Activated CD8-positive, alpha-beta memory T cell treated with anti-CD3 and anti-CD28 coated beads for 36 hours (primary cell): ENCODE measurements at regions not wholly inside any gene's neighbourhood (a gene's known extent, or its start where the extent isn't known, plus 50 kb on each side); places are given as distances from the start of the nearest gene placed in this dataset.
"Not testable (repeated sequence)": the region's sequence is repeated elsewhere in the genome, so short reads cannot be mapped to it uniquely, and the experiment has no call there.

Experiments
- CTCF ChIA-PET: fragments of 350-600 bp; sonication (Branson Sonifier 250); formaldehyde crosslinking; loops from one replicate; lab custom pipeline; 2021; ENCODE audit warnings: antibody characterized with exemption; lab: Charles Lee
- POLR2A ChIA-PET: fragments of 350-600 bp; sonication (Branson Sonifier 250); formaldehyde crosslinking; loops from one replicate; lab custom pipeline; 2021; ENCODE audit warnings: antibody characterized with exemption; lab: Charles Lee

DNA sequence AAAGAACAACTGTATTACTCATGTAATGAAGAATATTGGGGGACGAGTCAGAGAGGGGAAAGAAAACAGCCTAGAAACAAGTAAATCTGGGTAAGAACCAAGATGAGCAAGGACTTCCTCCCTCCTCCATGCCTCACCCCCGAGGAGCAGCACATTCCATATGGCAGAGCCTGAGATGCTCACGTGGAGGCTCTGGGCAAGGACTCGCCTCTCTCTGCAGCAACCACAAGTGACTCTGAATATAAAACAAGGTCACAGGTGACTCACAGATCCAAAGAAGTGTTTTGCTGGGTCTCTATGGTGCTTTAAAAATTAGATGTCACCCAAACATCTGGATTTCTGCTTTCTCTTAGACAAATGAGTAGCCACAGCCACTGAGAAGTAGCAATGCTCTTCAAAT, 453.0 kb upstream of the SULF2 start:
- POLR2A ChIA-PET = no interaction called here
- CTCF ChIA-PET = no interaction called here

DNA sequence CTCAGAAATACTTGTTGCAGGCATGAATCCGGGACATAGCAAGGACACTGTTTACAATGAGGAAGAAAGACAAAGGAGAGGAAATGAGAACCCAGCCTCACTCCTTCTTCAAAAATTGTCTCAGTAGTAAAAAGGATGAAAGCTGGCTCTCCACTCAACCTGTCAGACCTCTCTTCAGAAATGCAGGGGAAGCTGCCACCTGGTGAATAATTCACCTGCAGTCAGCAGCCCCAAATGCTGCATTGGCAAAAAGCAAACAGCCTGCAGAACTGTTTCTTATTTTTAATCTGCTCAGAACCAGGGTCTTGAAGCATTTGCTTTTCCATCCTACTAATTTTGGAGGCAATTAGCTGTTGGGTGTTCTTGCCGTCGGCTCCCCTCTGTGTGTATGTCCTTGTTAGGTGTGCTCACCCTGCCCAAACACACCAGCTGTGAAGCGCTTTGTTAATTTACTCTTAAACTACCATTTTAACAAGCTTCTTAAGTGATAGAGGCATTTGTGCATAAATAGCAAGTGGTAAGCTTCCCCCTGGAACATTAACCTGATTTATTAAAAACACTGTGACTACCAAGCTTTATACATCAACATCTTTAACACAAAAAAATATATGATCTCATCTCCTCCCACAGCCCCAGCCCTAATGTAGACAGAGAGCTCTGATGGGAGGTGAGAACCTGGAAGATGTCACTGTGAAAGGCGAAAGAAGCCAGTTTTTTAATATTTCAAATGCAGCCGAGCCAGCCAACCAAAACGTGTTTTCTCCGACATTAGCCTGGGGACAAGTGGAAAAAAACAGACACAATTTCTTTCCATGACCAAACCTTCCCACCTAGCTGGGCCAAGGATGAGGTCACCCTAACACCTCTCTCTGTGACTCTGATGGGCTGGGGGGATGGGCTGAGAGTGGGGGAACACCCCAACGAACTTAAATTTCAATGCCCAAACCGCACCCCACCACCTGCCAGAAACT, 451.0 kb upstream of the SULF2 start:
- POLR2A ChIA-PET = no interaction called here
- CTCF ChIA-PET = no interaction called here

DNA sequence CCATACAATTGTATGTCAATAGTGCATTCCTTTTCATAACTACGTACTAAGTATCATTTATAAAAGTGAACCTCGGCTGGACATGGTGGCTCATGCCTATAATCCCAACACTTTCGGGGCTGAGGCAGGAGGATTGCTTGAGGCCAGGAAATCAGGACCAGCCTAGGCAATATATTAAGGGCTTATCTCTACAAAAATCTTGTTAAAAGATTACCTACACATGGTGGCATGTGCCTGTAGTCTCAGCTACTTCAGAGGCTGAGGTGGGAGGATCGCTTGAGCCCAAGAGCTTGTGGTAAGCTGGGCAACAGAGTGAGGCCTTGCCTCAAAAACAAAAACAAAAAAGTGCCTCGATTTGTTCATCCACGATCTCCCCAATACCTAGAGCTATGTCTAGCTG, 449.7 kb upstream of the SULF2 start:
- POLR2A ChIA-PET = no interaction called here

GRCh38 chr20:48231253-48231930, 446.1 kb upstream of the SULF2 start:
- ChIA-PET POLR2A (no interaction called here), CTCF (no interaction called here)

More for the DNA sequence above, 449.7 kb upstream of the SULF2 start:
- CTCF ChIA-PET = interaction anchor here (0.6 kb wide), 1 partner anchor 1425 kb away, joined by 8 read pairs; no protein-coding TSS in a partner anchor

GRCh38 chr20:48230216-48230615, 444.9 kb upstream of the SULF2 start:
- POLR2A ChIA-PET = no interaction called here
- CTCF ChIA-PET = no interaction called here

DNA sequence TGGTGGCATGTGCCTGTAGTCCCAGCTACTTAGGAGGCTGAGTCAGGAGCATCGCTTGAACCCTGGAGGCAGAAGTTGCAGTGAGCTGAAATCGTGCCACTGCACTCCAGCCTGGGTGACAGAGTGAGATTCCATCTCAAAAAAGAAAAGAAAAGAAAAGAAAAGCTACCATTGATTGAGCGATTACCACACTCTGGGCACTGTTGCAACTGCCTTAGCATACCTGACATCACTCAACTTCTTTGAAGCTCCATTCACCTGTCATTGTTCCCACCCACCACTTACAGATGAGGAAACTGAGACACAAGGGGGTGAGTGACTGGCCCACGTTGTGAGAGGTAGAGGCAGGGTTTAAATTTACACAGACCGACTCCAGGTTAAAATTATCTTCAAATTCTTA, 442.1 kb upstream of the SULF2 start:
- ChIA-PET POLR2A (no interaction called here), CTCF (no interaction called here)

DNA sequence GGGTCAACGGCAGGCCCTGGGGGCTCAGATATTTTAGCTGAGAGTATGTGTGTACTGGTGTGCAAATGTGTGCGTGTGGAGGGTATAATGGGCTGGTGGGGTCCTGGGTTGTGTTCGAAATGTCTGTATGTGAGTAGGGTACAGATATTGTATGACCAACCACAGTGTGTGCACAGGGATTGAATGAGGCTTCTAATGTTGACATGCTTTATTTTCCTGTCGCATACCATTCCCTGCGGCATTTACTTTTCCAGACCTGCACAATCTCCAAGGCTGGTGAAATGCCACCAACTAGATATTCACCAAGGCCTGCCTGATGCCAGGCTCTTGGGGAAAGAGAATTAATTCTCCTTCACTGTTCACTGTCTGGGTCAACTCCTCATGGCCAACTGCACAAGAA, 441.4 kb upstream of the SULF2 start:
- CTCF ChIA-PET = no interaction called here
- POLR2A ChIA-PET = no interaction called here

GRCh38 chr20:48224533-48225050, 439.3 kb upstream of the SULF2 start:
- ChIA-PET CTCF (no interaction called here), POLR2A (no interaction called here)

GRCh38 chr20:48223715-48224114, 438.4 kb upstream of the SULF2 start:
- ChIA-PET POLR2A (no interaction called here), CTCF (no interaction called here)

- ChIA-PET CTCF (no interaction called here), POLR2A (no interaction called here)
These were observed 437.4 kb upstream of the SULF2 start for GRCh38 chr20:48222595-48223180.

DNA sequence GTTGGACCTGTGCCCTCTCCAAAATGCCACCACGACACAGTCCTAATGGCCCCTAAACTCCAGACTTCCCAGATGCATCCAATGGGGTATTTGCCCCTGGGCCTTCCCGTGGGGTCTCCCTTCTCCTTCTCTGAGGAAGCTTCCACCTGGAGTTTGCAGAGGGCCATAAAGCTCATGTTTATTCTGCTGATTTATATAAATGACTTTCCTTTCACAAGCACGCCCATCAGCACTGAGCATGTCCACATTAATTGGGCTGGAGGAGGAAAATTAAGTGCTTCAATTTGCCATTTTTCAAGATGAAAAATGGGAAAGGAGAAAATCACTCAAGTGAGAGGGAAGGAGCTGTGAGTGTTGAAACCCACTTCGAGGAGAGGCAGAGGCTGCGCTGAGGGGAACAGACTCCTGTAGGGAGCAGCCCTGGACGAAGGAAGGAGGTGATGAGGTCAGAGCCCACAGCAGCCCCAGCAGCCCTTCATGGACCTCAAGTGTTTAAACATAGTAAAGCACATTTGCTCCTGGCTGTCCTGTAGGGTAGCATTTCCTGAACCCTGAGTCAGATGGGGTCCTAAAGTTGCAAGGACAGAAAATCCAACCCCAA, 434.9 kb upstream of the SULF2 start:
- CTCF ChIA-PET = no interaction called here
- POLR2A ChIA-PET = no interaction called here

- POLR2A ChIA-PET = no interaction called here
- CTCF ChIA-PET = no interaction called here
These were observed 434.0 kb upstream of the SULF2 start for GRCh38 chr20:48219306-48219705.

DNA sequence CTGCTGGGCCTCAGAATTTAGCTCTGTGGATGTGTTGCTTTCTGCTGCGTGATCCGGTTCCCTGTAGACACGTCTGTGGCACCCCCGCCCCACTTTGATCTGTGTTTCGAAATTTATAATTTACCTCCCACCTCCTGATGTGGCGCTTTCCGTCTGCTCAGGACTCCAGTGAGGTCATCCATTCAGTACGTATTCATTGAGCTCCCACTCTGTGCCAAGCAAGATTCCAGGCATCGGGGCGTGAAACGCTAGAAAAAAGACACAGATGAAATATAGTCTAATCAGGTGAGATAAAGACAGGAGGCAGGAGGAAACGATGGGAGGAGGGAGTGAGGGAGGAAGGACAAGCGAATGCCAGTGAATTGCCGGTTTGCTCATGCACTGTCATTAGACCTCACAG, 431.9 kb upstream of the SULF2 start:
- CTCF ChIA-PET = no interaction called here
- POLR2A ChIA-PET = no interaction called here

GRCh38 chr20:48215536-48215935, 430.3 kb upstream of the SULF2 start:
- ChIA-PET CTCF (no interaction called here), POLR2A (no interaction called here)

- ChIA-PET POLR2A (no interaction called here), CTCF (no interaction called here)
These were observed 429.3 kb upstream of the SULF2 start for GRCh38 chr20:48214601-48215000.

- POLR2A ChIA-PET, CTCF ChIA-PET: not testable (repeated sequence)
These were observed 428.4 kb upstream of the SULF2 start for GRCh38 chr20:48213635-48214034.

DNA sequence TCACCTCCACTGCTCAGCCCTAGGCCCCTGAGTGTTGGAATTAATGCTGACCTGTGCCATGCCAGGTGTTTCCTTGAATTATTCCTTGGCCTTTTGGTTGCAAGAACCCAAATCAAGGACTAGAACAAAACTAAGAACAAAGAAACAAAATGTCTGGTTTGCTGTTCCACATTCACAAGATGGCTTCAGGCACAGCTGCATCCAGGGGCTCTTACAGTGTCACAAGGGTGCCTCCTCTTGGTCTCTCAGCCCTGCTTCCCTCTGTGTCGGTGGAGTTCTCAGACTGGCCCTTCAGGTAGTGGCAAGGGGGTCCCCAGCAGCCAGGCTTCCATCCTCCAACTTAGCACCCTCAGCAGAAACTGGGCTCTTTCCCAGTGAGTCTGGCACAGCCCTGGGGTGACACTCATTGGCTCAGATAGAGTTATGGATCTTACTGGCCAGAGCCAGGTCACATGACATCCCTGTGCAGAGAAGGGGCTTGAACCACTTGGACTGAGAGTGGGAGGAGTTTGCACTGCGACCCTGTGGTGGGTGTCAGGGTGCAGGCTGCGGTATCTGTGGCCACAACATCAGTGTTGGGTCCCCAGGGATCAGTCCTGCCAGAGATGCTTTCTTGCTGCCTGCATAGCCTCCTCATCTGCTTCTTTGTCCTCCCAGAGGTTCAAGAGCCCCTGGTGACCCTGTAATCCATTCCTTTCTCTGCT, 427.7 kb upstream of the SULF2 start:
- POLR2A ChIA-PET = no interaction called here
- CTCF ChIA-PET = no interaction called here

GRCh38 chr20:48211847-48212246, 426.6 kb upstream of the SULF2 start:
- ChIA-PET POLR2A (no interaction called here), CTCF (no interaction called here)

GRCh38 chr20:48211238-48211637, 426.0 kb upstream of the SULF2 start:
- ChIA-PET POLR2A (no interaction called here), CTCF (no interaction called here)
